K562 (cell line): ENCODE measurements at regions not wholly inside any gene's neighbourhood (a gene's known extent, or its start where the extent isn't known, plus 50 kb on each side); places are given as distances from the start of the nearest gene placed in this dataset.

Source experiments
- ATAC-seq: fragments of 200-7000 bp; cut with Tn5 transposase; 3 replicates; pipeline ENCODE4 v1.9.1; 2020; ENCODE audit warnings: moderate library complexity
- BruUV-seq: library from RNA; stranded (reverse); fragments of 400-500 nt; replicated peaks from 2 replicates; lab custom pipeline; 2021; lab: Mats Ljungman, UMichigan
- CTCF ChIA-PET: fragments of 300-600 bp; formaldehyde crosslinking; extraction: SDS; loops from one replicate; lab custom pipeline; 2021; ENCODE audit warnings: low intra/inter-chr PET ratio; lab: Yijun Ruan, JAX
- POLR2A ChIA-PET: fragments of 300-600, 350-650 bp; sonication (Branson Sonifier 250); formaldehyde crosslinking; extraction: SDS; loops from one replicate; lab custom pipeline; 2021; ENCODE audit warnings: antibody characterized with exemption, inconsistent platforms; lab: Yijun Ruan, JAX
- DNase-seq, 4 experiments: peaks; one replicate each; pipeline versions ENCODE4 v3.0.0 to v3.0.0-alpha.2; 2011 to 2018; ENCODE audit warnings: low spot score in 3 of 4, mixed read lengths in 3 of 4; ENCODE audit errors: extremely low read depth in 1 of 4
- FAIRE-seq: peaks from 2 replicates; lab custom pipeline; 2011; peaks lifted over from hg19 to GRCh38; lab: Jason Lieb, UNC
- H2AFZ ChIP-seq: 2 replicates; pipeline ENCODE4 v1.6.0; 2011; ENCODE audit warnings: low read depth, low read length, control low read depth, inconsistent platforms
- H3K27ac ChIP-seq: fragments of 200-600 bp; 3 replicates; pipeline ENCODE4 v1.8.0; 2011; ENCODE audit warnings: low read depth, mild to moderate bottlenecking, control low read depth, inconsistent platforms, low read length, moderate library complexity, mixed read lengths; ENCODE audit errors: extremely low read depth
- H3K27me3 ChIP-seq, 2 experiments: fragments of 300-600 bp in 1 of 2; 2 replicates in 1 of 2; 3 replicates in 1 of 2; pipeline versions ENCODE4 v1.6.0 to v1.8.0; 2011; ENCODE audit warnings: inconsistent platforms in 2 of 2, low read length in 2 of 2, mild to moderate bottlenecking in 1 of 2, mixed read lengths in 1 of 2, moderate library complexity in 1 of 2; ENCODE audit not compliant: control insufficient read depth in 2 of 2, insufficient read depth in 2 of 2
- H3K36me3 ChIP-seq: fragments of 300-600 bp; 3 replicates; pipeline ENCODE4 v1.8.0; 2011; ENCODE audit warnings: mild to moderate bottlenecking, low read length, inconsistent platforms; ENCODE audit not compliant: control insufficient read depth, insufficient read depth
- H3K4me1 ChIP-seq, 2 experiments: fragments of 200-600 bp in 1 of 2; replicated peaks in 1 of 2; 2 replicates in 1 of 2; 3 replicates in 1 of 2; pipeline versions ENCODE4 v1.5.1 to v1.8.0; 2011; ENCODE audit warnings: inconsistent platforms in 2 of 2, low read length in 2 of 2, mild to moderate bottlenecking in 1 of 2, mixed read lengths in 1 of 2, moderate library complexity in 1 of 2; ENCODE audit not compliant: control insufficient read depth in 2 of 2, insufficient read depth in 2 of 2
- H3K4me2 ChIP-seq: 2 replicates; pipeline ENCODE4 v1.6.1; 2011; ENCODE audit warnings: low read length, control low read depth, inconsistent platforms, mixed read lengths; ENCODE audit not compliant: insufficient read depth
- H3K4me3 ChIP-seq: fragments of 200-600 bp; sonication (generic), shearing (Covaris generic); 2 replicates; pipeline ENCODE4 v1.5.1; 2016; ENCODE audit warnings: control low read depth, inconsistent platforms
- H3K79me2 ChIP-seq: fragments of 200-600 bp; 3 replicates; pipeline ENCODE4 v1.8.0; 2011; ENCODE audit warnings: low read length, inconsistent platforms; ENCODE audit not compliant: control insufficient read depth, insufficient read depth
- H3K9ac ChIP-seq, 2 experiments: 2 replicates each; pipeline versions ENCODE4 v1.6.0 to v1.6.1; 2011; ENCODE audit warnings: low read depth in 2 of 2, low read length in 2 of 2, control low read depth in 1 of 2, inconsistent platforms in 1 of 2, mild to moderate bottlenecking in 1 of 2, mixed read lengths in 1 of 2; ENCODE audit not compliant: insufficient read depth in 1 of 2
- H3K9me1 ChIP-seq: one replicate; pipeline ENCODE4 v1.6.0; 2011; ENCODE audit warnings: inconsistent platforms, mild to moderate bottlenecking, low read length, moderate library complexity; ENCODE audit not compliant: control insufficient read depth, insufficient read depth
- H3K9me3 ChIP-seq: replicated peaks from 2 replicates; pipeline ENCODE4 v1.5.1; 2011; ENCODE audit warnings: low read depth, low read length, inconsistent platforms; ENCODE audit not compliant: control insufficient read depth, insufficient read depth
- H4K20me1 ChIP-seq: replicated peaks from 2 replicates; pipeline ENCODE4 v1.6.1; 2011; ENCODE audit warnings: low read length, inconsistent platforms, mixed read lengths; ENCODE audit not compliant: control insufficient read depth, insufficient read depth
- E2F3 ChIP-seq: fragments of 250-450 bp; sonication (Bioruptor Pico); IDR thresholded peaks from 2 replicates; pipeline ENCODE4 v1.4.0; 2020; ENCODE audit warnings: mild to moderate bottlenecking
- NR2C1 ChIP-seq, 2 experiments: fragments of 450-650 bp; IDR thresholded peaks; 2 replicates each; pipeline ENCODE4 v1.6.1; 2017; ENCODE audit warnings: mild to moderate bottlenecking in 2 of 2, antibody characterized with exemption in 1 of 2, inconsistent platforms in 1 of 2, missing compliant biosample characterization in 1 of 2, missing genetic modification characterization in 1 of 2
- STAT5B ChIP-seq: fragments of 250-450 bp; sonication (Bioruptor Pico); IDR thresholded peaks from 2 replicates; pipeline ENCODE4 v1.8.0; 2021; ENCODE audit warnings: mild to moderate bottlenecking, inconsistent platforms
- TARDBP ChIP-seq: fragments of 450-650 bp; IDR thresholded peaks from 2 replicates; pipeline ENCODE4 v1.6.1; 2016
- TRIM28 ChIP-seq: fragments of 450-650 bp; IDR thresholded peaks from 2 replicates; pipeline ENCODE4 v1.6.1; 2017
- WGBS: fragments of 100-300 bp; shearing (Covaris generic); methylation state at CpG from one replicate; pipeline ENCODE4 v1.1.6; 2016; ENCODE audit warnings: low coverage, mixed read lengths; ENCODE audit not compliant: insufficient coverage; ENCODE audit errors: missing lambda C conversion rate; 5-methylcytosine and 5-hydroxymethylcytosine counted together
- in situ Hi-C: fragments of 300-500 bp; cut with MboI; formaldehyde crosslinking; loops from 4 replicates; pipeline ENCODE4 v1.15.0; 2018; ENCODE audit warnings: inconsistent platforms, mixed read lengths
- intact Hi-C: fragments of 100-400 bp; cut with micrococcal nuclease; formaldehyde crosslinking; loops from 2 replicates; pipeline ENCODE4 v1.14.2; 2022
- TF ChIP-seq, protein P1 (sequence below): fragments of 250-450 bp; sonication (Bioruptor Pico); IDR thresholded peaks from 2 replicates; pipeline ENCODE4 v1.4.0; 2020
- TF ChIP-seq, protein P2 (sequence below): fragments of 150-350 bp; conservative IDR thresholded peaks from 2 replicates; pipeline ENCODE4 v1.6.1; 2014; ENCODE audit warnings: low read length

DNA sequence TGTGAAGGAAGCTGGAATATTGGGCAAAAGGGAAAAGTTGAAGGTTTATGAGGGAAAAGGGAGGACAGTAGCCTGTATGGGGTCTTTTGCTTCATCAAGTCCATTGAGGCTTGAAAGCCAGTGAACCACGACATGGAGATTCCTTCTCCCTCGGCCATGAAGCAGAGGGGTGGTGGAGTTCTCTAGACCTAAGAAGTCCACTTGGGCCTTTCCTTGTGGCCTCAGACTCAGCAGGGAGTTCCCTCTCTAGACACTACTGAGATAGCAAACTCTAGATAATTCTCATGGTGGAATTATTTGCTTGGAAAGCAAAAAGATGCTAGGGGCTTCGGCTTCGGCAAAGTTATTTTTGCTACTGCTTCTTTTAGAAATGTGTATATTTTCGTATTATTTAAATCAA is 78.5 kb downstream of the FOXD1 start:
- no peak overlapping the region for H3K27ac ChIP-seq
- TF ChIP-seq NR2C1 (IDR thresholded peaks at IDR 0.05) (no peak), NR2C1 (tag; IDR thresholded peaks at IDR 0.05) (no peak), STAT5B (CRISPR knock-in tag) (no peak), TARDBP (no peak), E2F3 (CRISPR knock-in tag) (no peak), TRIM28 (no peak)
- TF ChIP-seq, protein P1, sequence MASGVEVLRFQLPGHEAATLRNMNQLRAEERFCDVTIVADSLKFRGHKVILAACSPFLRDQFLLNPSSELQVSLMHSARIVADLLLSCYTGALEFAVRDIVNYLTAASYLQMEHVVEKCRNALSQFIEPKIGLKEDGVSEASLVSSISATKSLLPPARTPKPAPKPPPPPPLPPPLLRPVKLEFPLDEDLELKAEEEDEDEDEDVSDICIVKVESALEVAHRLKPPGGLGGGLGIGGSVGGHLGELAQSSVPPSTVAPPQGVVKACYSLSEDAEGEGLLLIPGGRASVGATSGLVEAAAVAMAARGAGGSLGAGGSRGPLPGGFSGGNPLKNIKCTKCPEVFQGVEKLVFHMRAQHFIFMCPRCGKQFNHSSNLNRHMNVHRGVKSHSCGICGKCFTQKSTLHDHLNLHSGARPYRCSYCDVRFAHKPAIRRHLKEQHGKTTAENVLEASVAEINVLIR (CRISPR knock-in tag): no peak
- TF ChIP-seq, protein P2, sequence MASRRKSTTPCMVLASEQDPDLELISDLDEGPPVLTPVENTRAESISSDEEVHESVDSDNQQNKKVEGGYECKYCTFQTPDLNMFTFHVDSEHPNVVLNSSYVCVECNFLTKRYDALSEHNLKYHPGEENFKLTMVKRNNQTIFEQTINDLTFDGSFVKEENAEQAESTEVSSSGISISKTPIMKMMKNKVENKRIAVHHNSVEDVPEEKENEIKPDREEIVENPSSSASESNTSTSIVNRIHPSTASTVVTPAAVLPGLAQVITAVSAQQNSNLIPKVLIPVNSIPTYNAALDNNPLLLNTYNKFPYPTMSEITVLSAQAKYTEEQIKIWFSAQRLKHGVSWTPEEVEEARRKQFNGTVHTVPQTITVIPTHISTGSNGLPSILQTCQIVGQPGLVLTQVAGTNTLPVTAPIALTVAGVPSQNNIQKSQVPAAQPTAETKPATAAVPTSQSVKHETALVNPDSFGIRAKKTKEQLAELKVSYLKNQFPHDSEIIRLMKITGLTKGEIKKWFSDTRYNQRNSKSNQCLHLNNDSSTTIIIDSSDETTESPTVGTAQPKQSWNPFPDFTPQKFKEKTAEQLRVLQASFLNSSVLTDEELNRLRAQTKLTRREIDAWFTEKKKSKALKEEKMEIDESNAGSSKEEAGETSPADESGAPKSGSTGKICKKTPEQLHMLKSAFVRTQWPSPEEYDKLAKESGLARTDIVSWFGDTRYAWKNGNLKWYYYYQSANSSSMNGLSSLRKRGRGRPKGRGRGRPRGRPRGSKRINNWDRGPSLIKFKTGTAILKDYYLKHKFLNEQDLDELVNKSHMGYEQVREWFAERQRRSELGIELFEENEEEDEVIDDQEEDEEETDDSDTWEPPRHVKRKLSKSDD: no peak
- H3K27me3 ChIP-seq: peaks cover 8 to 23% of the 10 kb centered on the region in 2 experiments; a peak in 4 of 5 replicates
- FAIRE-seq (no peak), DNase-seq (no peak), ATAC-seq (no peak)
- in situ Hi-C loops (no loop called here), intact Hi-C loops (no loop called here)
- WGBS: 0% methylated on average over 5 of the region's 5 CpGs
- no peaks in the 10 kb centered on the region for H3K4me1 ChIP-seq
- H3K79me2 ChIP-seq: no peaks in the 10 kb centered on the region
- H3K4me2 ChIP-seq: no peak overlapping the region
- POLR2A ChIA-PET: interaction anchor here (1.4 kb wide), 1 partner anchor 22 kb away, joined by 4 read pairs; no protein-coding TSS in a partner anchor
- no peak overlapping the region for H3K9ac ChIP-seq
- BruUV-seq: no TSS peak
- H3K9me3 ChIP-seq: no peaks in the 10 kb centered on the region
- no peaks in the 10 kb centered on the region for H4K20me1 ChIP-seq
- H3K9me1 ChIP-seq: no peaks in the 10 kb centered on the region
- H3K4me3 ChIP-seq: no peak overlapping the region
- no peaks in the 10 kb centered on the region for H3K36me3 ChIP-seq
- no peak overlapping the region for H2AFZ ChIP-seq
- CTCF ChIA-PET: no interaction called here
